OCI-LY3 (cell line): ENCODE measurements at regions not wholly inside any gene's neighbourhood (a gene's known extent, or its start where the extent isn't known, plus 50 kb on each side); places are given as distances from the start of the nearest gene placed in this dataset.

Experiments
- H2AFZ ChIP-seq: fragments of 200-600, 300-600 bp; shearing (Covaris generic); 2 replicates; pipeline ENCODE4 v1.6.0; 2014; ENCODE audit warnings: antibody characterized with exemption, low read depth, low read length
- H3K27ac ChIP-seq: fragments of 200-600, 300-600 bp; sonication (generic); 2 replicates; pipeline ENCODE4 v1.5.1; 2014; ENCODE audit warnings: mild to moderate bottlenecking, low read length, moderate library complexity, mixed read lengths
- H3K27me3 ChIP-seq: fragments of 200-600, 300-600 bp; sonication (generic); 2 replicates; pipeline ENCODE4 v1.6.1; 2014; ENCODE audit warnings: low read depth, low read length, mixed read lengths
- H3K36me3 ChIP-seq: fragments of 200-600, 300-600 bp; sonication (generic); replicated peaks from 2 replicates; pipeline ENCODE3; 2014; ENCODE audit warnings: low read depth, low read length, mixed read lengths
- H3K4me1 ChIP-seq: fragments of 300-600, 200-600 bp; sonication (generic); 2 replicates; pipeline ENCODE4 v1.6.1; 2014; ENCODE audit warnings: low read length, mixed read lengths
- H3K4me2 ChIP-seq: fragments of 200-600, 300-600 bp; sonication (generic); 2 replicates; pipeline ENCODE4 v1.6.1; 2014; ENCODE audit warnings: low read length, mixed read lengths
- H3K4me3 ChIP-seq: fragments of 300-600, 200-600 bp; sonication (generic); 2 replicates; pipeline ENCODE4 v1.5.1; 2014; ENCODE audit warnings: antibody characterized with exemption, mild to moderate bottlenecking, low read length, moderate library complexity
- H3K79me2 ChIP-seq: fragments of 300-600, 200-600 bp; shearing (Covaris generic); 2 replicates; pipeline ENCODE4 v1.6.1; 2014; ENCODE audit warnings: mild to moderate bottlenecking, low read length, mixed read lengths
- H3K9ac ChIP-seq: fragments of 300-600, 200-600 bp; shearing (Covaris generic); 2 replicates; pipeline ENCODE4 v1.6.0; 2014; ENCODE audit warnings: mild to moderate bottlenecking, low read length, moderate library complexity
- H3K9me3 ChIP-seq: fragments of 200-600, 300-600 bp; shearing (Covaris generic); 2 replicates; pipeline ENCODE4 v1.6.1; 2014; ENCODE audit warnings: low read length, mixed read lengths; ENCODE audit not compliant: insufficient read depth
- H4K20me1 ChIP-seq: fragments of 200-600, 300-600 bp; sonication (generic); 2 replicates; pipeline ENCODE4 v1.6.1; 2016; ENCODE audit warnings: low read length, mixed read lengths; ENCODE audit not compliant: insufficient read depth
- EZH2phosphoT487 ChIP-seq: fragments of 200-600 bp; shearing (Covaris generic); IDR thresholded peaks from 2 replicates; pipeline ENCODE4 v1.6.1; 2018; ENCODE audit warnings: antibody characterized with exemption, mixed run types, low read depth
- TF ChIP-seq, protein P1 (sequence below): fragments of 200-600, 300-600 bp; sonication (generic); IDR thresholded peaks from 2 replicates; pipeline ENCODE4 v1.5.1; 2014; ENCODE audit warnings: antibody characterized with exemption, low read length, low read depth

DNA sequence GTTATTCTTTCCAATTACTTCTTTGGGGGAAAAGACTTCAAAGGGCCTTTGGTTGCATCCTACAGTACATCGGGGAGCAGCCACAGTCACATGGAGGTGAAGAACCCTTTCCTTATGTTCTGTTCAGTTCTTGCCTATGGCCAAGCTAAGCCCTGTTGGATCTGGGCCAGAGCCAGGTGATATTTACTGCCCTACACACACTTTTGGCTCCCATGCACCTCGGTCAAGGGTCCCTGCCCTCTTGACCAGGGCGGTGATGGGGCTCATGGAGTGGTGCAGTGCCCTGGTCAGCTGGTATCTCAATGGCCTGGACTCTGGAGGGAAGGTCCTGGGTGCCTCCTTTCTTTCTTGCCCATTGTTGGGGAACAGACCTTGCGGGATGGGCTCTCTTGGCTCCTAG lies 98.7 kb downstream of the VAPA start:
- TF ChIP-seq, protein P1, sequence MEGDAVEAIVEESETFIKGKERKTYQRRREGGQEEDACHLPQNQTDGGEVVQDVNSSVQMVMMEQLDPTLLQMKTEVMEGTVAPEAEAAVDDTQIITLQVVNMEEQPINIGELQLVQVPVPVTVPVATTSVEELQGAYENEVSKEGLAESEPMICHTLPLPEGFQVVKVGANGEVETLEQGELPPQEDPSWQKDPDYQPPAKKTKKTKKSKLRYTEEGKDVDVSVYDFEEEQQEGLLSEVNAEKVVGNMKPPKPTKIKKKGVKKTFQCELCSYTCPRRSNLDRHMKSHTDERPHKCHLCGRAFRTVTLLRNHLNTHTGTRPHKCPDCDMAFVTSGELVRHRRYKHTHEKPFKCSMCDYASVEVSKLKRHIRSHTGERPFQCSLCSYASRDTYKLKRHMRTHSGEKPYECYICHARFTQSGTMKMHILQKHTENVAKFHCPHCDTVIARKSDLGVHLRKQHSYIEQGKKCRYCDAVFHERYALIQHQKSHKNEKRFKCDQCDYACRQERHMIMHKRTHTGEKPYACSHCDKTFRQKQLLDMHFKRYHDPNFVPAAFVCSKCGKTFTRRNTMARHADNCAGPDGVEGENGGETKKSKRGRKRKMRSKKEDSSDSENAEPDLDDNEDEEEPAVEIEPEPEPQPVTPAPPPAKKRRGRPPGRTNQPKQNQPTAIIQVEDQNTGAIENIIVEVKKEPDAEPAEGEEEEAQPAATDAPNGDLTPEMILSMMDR: no peak
- TF ChIP-seq EZH2phosphoT487: no peak

DNA sequence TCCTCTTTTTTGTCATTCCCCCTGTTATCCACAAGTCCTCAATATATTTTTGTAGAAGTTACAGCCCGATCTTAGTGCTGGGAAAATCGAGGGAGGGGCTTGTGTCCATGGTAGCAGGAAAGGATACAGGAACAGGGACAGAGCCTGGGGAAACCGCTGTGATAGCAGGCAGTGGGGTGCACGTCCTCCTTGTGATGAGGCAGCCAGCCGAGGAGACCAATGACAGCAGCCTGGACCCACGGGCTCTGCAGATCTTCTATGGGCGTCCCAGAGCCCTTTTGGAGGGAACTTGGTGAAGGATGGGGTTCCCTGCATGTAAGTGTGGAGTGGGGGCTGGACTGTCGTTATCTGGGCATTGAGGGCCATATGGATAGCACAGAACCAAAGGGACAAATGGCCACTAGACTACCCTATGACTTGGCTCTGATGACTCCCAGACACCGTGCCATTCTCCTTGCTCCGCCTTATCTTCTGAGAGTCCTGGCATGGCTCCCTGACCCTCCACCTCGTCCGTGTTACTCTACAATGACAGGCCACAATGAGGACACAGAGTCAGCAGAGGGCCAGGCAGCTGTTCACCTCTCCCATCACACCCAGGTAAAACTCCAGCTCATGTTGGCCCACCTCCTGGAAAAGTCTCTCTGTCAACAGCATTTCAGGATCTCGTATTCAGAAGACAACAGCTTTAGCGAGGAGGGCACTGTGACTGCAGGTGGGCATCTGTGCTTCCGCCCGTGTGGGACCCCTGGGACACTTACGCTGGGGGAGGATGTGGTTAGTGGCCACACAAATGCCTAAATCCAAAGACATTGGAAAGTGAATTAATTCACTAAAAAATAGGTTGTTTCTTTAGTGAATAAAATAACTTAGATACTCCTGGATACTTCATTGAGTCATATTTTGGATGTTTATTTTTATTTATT lies 100.1 kb downstream of the VAPA start:
- Histone ChIP-seq H3K4me2 (no peak overlapping the region), H3K9me3 (no peaks in the 10 kb centered on the region), H3K36me3 (no peaks in the 10 kb centered on the region), H3K4me1 (peaks cover 6% of the 10 kb centered on the region; the same call in 1 of the 2 replicates), H4K20me1 (no peaks in the 10 kb centered on the region), H3K9ac (no peak overlapping the region), H3K79me2 (no peaks in the 10 kb centered on the region), H3K27me3 (no peaks in the 10 kb centered on the region), H2AFZ (no peak overlapping the region), H3K27ac (no peak overlapping the region), H3K4me3 (no peak overlapping the region)
- no peak for TF ChIP-seq EZH2phosphoT487
- TF ChIP-seq, protein P1: no peak

More for the DNA sequence above, 98.7 kb downstream of the VAPA start:
- Histone ChIP-seq H3K4me1 (peaks cover 6% of the 10 kb centered on the region; the same call in 1 of the 2 replicates), H2AFZ (no peak overlapping the region), H3K27me3 (no peaks in the 10 kb centered on the region), H3K27ac (no peak overlapping the region), H3K9ac (no peak overlapping the region), H3K4me3 (no peak overlapping the region), H3K36me3 (no peaks in the 10 kb centered on the region), H3K4me2 (no peak overlapping the region), H3K79me2 (no peaks in the 10 kb centered on the region), H3K9me3 (no peaks in the 10 kb centered on the region), H4K20me1 (no peaks in the 10 kb centered on the region)

DNA sequence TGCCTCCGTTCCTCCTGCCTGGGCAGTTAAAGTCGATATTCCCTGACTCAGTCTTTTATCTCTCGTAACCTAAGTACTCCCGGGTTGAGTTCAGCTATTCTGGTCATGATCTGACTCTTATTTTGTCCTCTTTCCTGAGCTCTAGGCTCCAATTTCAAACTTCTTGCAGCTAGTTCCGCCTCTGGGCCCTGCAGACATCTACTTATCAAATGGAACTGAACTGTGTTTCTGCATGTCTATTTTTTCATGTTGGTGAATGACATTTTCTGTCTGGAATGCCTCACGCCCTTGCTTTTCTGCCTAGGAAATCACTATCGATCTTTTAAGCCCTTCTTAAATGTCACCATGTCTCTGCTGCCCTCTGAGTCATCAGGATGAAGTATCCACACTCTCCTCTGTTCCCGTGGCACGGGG lies 101.5 kb downstream of the VAPA start:
- Histone ChIP-seq H4K20me1 (no peaks in the 10 kb centered on the region), H2AFZ (no peak overlapping the region), H3K4me2 (no peak overlapping the region), H3K4me3 (no peak overlapping the region), H3K9ac (no peak overlapping the region), H3K9me3 (no peaks in the 10 kb centered on the region), H3K27ac (no peak overlapping the region), H3K4me1 (peaks cover 6% of the 10 kb centered on the region; the same call in 1 of the 2 replicates), H3K27me3 (peaks cover 7% of the 10 kb centered on the region; the same call in 1 of the 2 replicates), H3K36me3 (no peaks in the 10 kb centered on the region), H3K79me2 (no peaks in the 10 kb centered on the region)
- TF ChIP-seq, protein P1: no peak
- TF ChIP-seq EZH2phosphoT487: no peak
